Hematopoietic multipotent progenitor cell treated with erythropoietin and hydrocortisone succinate and interleukin-3 and kit ligand, for 6 days (in vitro differentiated cells): ENCODE measurements at regions not wholly inside any gene's neighbourhood (a gene's known extent, or its start where the extent isn't known, plus 50 kb on each side); places are given as distances from the start of the nearest gene placed in this dataset.

Experiments
- DNase-seq: peaks from one replicate; pipeline ENCODE4 v3.0.0-alpha.2; 2015

GRCh38 chr12:74818412-74818811 is 280.8 kb downstream of the ATXN7L3B start:
- DNase-seq = no peak

DNA sequence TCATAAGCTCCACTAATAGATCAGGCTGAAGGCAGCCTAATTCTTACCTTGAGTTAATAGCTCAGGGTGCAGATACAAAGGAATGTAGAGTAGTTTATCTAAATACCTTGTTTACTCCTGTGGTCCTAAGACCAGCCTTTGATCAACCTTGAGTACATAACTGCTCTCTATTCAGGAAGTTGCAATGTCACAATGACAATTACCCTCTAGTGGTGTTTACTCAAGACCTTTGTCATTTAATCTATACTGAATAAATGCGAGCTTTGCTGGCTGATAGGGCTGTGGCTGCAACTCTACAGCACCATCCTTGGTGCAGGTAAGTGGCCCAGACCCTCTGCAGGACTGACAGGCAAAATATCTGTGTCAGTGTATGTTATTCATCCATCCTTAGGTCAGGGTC is 282.7 kb downstream of the ATXN7L3B start:
- no peak for DNase-seq

DNA sequence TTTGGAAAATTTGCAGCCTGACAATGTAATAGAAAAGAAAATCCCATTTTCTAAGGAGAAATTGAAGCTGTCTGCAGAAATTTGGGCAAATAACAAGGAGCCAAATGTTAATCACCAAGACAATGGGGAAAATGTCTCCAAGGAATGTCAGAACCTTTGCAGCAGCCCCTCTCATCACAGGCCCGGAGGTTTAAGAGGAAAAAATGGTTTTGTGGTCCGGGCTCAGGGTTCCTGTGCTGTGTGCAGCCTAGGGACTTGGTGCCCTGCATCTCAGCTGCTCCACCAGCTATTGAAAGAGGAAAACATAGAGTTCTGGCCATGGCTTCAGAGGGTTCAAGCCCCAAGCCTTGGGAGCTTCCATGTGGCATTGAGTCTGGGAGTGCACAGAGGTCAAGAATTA is 298.9 kb downstream of the ATXN7L3B start:
- no peak for DNase-seq

GRCh38 chr12:74846116-74846515 is 308.5 kb downstream of the ATXN7L3B start:
- no peak for DNase-seq

DNA sequence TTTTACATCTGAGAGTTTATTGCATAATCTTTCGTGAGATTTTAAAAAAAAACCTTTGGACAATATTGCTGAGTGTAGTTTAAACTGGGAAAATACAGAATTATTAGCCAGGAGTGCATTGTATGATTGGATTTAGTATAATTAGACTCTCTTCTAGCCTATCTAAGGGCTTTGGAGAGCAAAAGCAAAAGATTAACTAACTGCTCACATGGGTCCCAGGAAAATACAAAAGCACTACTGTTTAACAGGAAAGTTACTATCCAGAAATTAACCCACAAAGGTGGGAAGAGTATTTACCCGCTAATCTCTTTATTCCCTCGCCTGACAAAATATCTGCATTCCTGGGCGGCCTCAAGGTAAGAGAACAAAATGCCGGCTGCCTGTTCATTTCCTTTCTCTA is 309.5 kb downstream of the ATXN7L3B start:
- no peak for DNase-seq

DNA sequence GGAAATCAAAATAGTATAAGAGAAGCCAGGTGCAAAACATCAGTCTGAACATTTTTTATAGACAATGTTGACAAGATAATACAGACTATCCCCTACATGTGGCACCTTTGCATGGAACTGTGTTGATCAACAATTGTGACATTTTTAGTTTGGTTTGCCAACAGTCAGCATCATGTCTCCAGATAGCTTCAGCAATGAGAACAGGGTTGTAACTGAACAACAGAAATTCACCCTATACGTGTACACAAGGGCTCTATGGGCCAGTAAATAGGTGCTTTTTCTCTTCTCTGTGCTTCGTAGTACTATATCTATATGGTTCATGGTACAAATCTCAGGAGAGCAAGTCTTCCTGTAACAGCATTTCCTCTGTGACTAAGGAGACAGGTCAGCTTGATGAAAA is 310.4 kb downstream of the ATXN7L3B start:
- no peak for DNase-seq

- no peak for DNase-seq
Measured at GRCh38 chr12:74849801-74850200, 312.2 kb downstream of the ATXN7L3B start.

GRCh38 chr12:74871817-74872216 is 334.2 kb downstream of the ATXN7L3B start:
- no peak for DNase-seq

GRCh38 chr12:74885775-74886174 is 323.9 kb downstream of the KCNC2 start:
- no peak for DNase-seq

- no peak for DNase-seq
Measured at GRCh38 chr12:74889073-74889472, 320.6 kb downstream of the KCNC2 start.

- no peak for DNase-seq
Measured at GRCh38 chr12:74889563-74890236, 319.9 kb downstream of the KCNC2 start.

DNA sequence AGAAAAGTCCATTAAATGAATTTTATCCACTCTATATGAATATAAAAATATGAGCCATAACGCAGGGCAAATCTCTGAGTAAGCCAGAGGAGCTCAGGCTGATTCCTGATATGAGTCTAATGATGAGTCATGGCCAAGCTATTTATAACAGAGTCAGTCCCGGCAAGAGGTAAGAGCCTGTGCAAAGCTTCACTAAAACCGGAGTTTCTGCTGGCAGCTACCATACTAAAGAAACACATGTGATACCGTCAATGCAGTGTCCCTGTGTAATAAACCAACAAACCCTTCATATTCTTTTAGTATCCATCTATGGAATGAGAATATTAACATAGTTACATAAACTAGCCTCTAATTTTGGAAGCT is 319.4 kb downstream of the KCNC2 start:
- DNase-seq = no peak

GRCh38 chr12:74891083-74891668 is 318.5 kb downstream of the KCNC2 start:
- DNase-seq = no peak

DNA sequence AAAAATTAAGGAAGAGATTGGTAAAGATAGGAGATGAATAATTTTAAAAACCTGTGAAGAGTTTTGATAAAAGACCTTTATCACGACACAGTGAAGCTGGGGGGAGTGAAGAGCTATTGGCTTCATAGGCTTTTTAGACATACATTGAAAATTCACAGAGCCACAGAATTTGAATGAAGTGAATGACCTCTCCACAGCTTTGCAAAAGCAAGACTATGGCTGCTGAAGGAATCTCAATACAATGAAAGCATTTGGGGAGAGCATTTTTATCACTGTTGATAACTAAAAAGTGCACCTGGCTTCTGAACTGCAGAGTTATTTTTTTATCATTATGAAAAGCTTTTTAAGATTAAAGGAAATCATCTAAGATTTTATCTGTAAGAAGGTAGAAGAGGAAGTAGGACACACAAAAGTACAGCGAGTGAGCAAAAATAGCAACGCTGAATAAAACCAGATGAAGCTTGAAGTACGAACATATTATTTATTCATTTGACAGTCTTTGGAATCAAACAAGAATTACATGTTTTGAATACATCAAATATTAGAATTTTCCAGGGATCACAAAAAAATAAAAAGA is 317.5 kb downstream of the KCNC2 start:
- no peak for DNase-seq

GRCh38 chr12:74896186-74896585 is 313.5 kb downstream of the KCNC2 start:
- DNase-seq = no peak

- DNase-seq = no peak
Measured at GRCh38 chr12:74897425-74898211, 312.0 kb downstream of the KCNC2 start.

DNA sequence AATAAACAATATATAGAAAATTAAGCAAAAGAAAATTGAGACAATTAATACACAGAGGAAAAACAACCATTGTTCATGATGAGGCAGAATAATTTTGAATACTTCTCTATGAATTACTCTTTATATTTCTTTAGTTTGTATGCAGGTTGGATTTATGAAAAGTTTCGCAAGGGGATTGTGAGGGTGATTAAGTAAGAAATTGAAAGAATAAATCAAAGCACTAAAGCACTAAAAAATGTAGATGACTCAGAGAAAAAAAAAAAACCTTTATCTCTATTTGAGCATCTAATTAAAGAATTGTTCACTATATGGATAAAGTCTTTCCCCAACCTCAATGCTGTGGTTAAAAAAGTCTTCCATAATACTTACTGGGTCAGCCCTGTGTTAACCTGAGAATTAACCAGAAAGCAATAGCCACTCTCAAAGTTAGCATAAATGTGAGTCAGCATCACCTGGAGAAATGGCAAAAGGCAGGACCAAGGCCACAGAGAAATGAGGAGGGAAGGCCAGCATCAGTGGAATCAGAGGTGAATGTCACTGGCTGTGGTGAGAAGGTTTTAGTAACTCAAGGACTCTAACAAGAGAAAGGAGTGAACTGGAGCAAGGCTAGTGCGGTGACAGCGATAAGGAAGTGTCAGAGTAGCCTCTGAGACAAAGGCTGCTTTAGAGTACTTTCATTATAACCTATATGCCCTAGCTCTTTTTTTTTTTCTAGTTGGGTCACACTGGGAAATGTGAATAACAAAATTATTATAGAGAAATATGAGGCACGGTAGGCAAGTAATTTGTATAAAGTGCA is 310.4 kb downstream of the KCNC2 start:
- DNase-seq = no peak

- DNase-seq = no peak
Measured at GRCh38 chr12:74900232-74900631, 309.4 kb downstream of the KCNC2 start.

DNA sequence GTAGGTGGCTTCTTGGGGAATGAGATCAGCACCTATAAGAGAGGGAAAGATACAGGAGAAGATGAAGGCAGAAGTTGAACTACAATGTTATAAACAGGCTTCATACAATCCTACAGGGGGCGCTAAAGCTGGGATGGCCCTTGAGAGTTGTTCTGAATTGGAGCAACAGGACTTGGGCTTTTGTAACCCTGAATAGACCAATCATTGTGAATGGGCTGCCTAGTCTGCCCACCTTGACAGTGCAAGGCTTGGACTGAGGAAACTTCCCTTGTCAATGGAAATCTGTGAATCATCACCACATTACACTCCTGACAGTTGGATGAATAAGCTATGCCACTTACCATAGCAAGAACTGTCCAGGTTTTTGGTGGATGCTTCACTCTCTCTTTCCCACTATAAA is 306.1 kb downstream of the KCNC2 start:
- peak; percentile 12 for DNase-seq

DNA sequence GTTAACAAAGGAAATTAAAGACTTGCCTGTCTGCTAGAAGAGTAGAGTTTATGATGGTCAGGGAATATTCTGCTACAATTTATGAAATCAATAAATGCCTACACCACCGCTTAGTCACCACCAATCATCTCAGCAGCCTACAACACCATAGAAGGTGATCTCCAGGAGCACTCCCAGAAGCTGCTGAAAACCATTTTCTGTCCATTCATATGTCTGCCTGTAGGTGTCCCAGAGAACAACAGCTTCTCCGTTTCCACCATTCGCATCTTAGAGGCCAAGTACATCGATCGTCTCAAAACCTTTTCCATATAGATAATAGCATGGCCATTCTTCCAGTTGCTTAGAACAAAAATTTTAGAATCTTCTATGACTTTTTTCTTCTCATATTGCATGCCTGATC is 303.4 kb downstream of the KCNC2 start:
- DNase-seq = peak; percentile 5

GRCh38 chr12:74910831-74911230 is 298.8 kb downstream of the KCNC2 start:
- DNase-seq = no peak

DNA sequence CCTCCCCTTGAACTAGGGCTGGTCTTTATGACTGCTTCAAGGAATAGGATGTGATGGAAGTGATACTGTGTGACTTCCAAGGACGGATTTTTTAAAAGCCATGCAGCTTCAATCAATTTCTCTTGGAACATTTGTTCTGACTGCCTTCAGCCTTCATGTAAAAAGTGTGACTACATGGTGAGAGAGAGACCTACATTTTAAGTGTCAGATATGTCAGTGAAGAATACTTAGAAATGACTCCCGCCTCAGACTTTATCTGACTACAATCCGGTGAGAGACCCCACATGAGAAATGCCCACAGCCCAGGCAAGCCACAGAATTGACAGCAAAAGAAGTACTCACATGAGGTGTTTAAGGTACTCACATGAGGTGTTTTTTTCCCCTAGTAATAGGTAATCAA is 295.3 kb downstream of the KCNC2 start:
- DNase-seq = no peak

- no peak for DNase-seq
Measured at GRCh38 chr12:74915718-74916117, 293.9 kb downstream of the KCNC2 start.
